PFSK-1 (cell line): ENCODE measurements at regions not wholly inside any gene's neighbourhood (a gene's known extent, or its start where the extent isn't known, plus 50 kb on each side); places are given as distances from the start of the nearest gene placed in this dataset.

ENCODE experiments used
- FOXP2 ChIP-seq: optimal IDR thresholded peaks from 2 replicates; pipeline ENCODE3; 2011; ENCODE audit warnings: borderline replicate concordance, control low read depth, inconsistent platforms; ENCODE audit not compliant: insufficient read depth; ENCODE audit errors: extremely low read length, extremely low read depth
- POLR2AphosphoS5 ChIP-seq: IDR thresholded peaks from 2 replicates; pipeline ENCODE4 v1.6.1; 2012; ENCODE audit warnings: low read depth, mild to moderate bottlenecking, control low read depth, low read length, moderate library complexity
- SIN3A ChIP-seq: IDR thresholded peaks from 2 replicates; pipeline ENCODE4 v1.6.1; 2012; ENCODE audit warnings: mild to moderate bottlenecking, low read length, moderate library complexity, borderline replicate concordance; ENCODE audit not compliant: insufficient read depth
- TAF1 ChIP-seq: IDR thresholded peaks from 2 replicates; pipeline ENCODE4 v1.6.1; 2012; ENCODE audit warnings: low read length, control low read depth, borderline replicate concordance; ENCODE audit not compliant: insufficient read depth
- TF ChIP-seq, protein P1 (sequence below), 2 experiments: IDR thresholded peaks; 2 replicates each; pipeline versions ENCODE4 v1.6.1 to v1.8.0; 2011 to 2012; ENCODE audit warnings: low read depth in 2 of 2, low read length in 2 of 2, control low read depth in 1 of 2, inconsistent platforms in 1 of 2, mild to moderate bottlenecking in 1 of 2, moderate library complexity in 1 of 2; ENCODE audit not compliant: insufficient read depth in 1 of 2

- TF ChIP-seq POLR2AphosphoS5 (no peak), SIN3A (no peak), TAF1 (no peak), FOXP2 (no peak)
- TF ChIP-seq, protein P1, sequence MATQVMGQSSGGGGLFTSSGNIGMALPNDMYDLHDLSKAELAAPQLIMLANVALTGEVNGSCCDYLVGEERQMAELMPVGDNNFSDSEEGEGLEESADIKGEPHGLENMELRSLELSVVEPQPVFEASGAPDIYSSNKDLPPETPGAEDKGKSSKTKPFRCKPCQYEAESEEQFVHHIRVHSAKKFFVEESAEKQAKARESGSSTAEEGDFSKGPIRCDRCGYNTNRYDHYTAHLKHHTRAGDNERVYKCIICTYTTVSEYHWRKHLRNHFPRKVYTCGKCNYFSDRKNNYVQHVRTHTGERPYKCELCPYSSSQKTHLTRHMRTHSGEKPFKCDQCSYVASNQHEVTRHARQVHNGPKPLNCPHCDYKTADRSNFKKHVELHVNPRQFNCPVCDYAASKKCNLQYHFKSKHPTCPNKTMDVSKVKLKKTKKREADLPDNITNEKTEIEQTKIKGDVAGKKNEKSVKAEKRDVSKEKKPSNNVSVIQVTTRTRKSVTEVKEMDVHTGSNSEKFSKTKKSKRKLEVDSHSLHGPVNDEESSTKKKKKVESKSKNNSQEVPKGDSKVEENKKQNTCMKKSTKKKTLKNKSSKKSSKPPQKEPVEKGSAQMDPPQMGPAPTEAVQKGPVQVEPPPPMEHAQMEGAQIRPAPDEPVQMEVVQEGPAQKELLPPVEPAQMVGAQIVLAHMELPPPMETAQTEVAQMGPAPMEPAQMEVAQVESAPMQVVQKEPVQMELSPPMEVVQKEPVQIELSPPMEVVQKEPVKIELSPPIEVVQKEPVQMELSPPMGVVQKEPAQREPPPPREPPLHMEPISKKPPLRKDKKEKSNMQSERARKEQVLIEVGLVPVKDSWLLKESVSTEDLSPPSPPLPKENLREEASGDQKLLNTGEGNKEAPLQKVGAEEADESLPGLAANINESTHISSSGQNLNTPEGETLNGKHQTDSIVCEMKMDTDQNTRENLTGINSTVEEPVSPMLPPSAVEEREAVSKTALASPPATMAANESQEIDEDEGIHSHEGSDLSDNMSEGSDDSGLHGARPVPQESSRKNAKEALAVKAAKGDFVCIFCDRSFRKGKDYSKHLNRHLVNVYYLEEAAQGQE (IDR thresholded peaks at IDR 0.05; ENCODE audit: insufficient read depth in 1 of 2, low read depth in 2 of 2, low read length in 2 of 2): no peak
Measured at GRCh38 chr2:234240917-234241316, 190.4 kb downstream of the SPP2 start.
